Epithelial cell of prostate (primary cell): ENCODE measurements at regions not wholly inside any gene's neighbourhood (a gene's known extent, or its start where the extent isn't known, plus 50 kb on each side); places are given as distances from the start of the nearest gene placed in this dataset.
"Not testable (repeated sequence)": the region's sequence is repeated elsewhere in the genome, so short reads cannot be mapped to it uniquely, and the experiment has no call there.

ENCODE experiments used
- DNase-seq: peaks from one replicate; pipeline ENCODE4 v3.0.0-alpha.2; 2011; ENCODE audit warnings: low read depth, low spot score
- H3K27ac ChIP-seq: fragments of 450-650 bp; 2 replicates; pipeline ENCODE4 v1.5.1; 2017; ENCODE audit warnings: mild to moderate bottlenecking

DNA sequence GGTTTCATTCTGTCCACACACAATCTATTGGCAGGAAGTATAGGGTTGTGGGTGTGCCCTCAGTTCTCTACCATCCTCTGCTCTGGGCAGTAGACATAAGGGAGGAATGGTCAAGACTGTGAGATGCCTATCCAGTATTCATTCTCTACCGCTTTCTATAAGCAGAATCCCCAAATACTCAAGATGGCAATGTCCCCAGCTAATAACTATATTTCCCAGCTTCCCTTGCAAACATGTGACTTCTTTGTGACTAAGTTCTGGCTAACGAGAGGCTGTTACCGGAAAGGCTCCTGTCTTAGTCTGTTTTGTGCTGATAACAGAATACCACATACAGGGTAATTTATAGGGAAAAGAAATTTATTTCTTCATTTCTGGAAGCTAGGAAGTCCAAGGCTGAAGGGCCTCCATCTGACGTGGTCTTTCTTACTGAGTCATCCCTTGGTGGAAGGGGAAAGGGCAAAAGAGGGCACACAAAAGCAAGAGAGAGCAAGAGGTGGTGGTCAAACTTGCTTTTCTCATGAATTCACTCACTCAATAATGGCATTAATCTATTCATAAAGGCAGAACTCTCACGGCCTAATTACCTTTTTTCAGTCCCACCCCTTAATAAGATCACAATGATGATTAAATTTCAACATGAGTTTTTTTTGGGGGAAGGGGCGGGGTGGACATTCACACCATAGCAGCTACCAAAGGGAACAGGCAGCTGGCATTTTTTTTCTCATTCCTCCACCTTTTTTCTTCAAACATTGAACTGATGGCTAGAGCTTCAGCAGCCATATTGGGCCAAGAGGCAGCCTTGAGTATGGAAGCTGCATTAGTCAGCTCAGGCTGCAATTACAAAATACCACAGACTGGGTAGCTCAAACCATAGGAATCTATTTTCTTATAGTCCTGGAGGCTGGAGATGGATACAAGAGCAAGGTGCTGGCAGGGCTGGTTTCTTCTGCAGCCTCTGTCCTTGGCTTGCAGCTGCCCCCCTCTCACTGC is 109.7 kb upstream of the OR9Q1 start:
- no peak overlapping the region for H3K27ac ChIP-seq
- DNase-seq: no peak

DNA sequence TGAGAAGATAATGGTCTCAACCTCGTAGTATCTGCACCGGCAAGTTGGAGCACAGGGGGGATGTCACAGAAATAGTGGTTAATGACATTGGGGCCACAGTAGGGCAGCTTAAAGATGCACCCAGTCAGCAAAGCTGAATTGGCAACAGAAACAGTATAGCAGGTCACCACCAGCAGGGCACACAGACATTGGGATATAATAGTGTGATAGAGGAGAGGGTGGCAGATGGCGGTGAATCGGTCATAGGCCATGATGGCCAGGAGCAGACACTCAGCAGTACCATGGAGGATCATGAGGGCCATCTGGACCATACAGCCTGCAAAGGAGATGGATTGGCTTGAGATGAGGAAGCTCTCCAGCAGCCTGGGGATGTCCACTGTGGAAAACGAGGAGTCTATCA is 106.0 kb upstream of the OR9Q1 start:
- H3K27ac ChIP-seq: no peak overlapping the region
- no peak for DNase-seq

DNA sequence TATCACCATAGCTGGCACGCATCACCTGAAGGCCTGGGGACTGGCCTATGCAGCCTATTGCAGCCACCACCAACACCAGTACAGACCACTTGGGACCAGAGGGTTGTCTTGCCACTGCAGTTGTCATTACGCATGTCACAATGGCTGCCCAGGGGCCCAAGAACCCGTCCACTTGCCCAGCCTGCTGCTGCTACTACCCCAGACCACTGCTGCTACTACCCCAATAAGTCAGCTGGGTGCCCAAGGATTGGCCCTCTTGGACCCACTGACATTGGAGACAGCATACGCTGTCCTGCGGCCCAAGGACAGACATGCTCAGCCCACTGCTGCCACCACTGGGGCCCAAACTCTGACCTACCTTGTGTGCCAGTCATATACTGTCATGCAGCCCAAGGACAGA is 102.7 kb upstream of the OR9Q1 start:
- H3K27ac ChIP-seq: no peak overlapping the region
- DNase-seq: no peak

DNA sequence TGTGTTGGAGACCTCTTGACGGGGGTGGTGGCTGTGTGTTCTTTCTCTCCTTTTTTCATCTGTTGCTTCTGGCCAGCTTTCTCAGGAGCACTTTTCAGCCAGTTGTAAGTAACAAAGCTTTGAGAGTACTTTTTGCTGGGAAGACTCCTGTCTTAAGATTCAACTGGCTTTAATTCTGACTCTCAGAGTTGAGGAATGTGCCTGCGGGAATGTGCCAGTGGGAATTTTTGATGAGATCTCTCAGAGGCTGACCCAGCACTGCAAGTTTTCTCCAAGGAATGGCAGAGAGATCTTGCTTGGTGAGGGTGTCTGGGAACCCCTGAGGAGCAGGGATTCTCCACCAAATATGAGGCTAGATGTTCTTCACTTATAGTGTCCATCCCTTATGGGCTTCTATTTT is 91.6 kb upstream of the OR9Q1 start:
- DNase-seq: no peak
- no peak overlapping the region for H3K27ac ChIP-seq

DNA sequence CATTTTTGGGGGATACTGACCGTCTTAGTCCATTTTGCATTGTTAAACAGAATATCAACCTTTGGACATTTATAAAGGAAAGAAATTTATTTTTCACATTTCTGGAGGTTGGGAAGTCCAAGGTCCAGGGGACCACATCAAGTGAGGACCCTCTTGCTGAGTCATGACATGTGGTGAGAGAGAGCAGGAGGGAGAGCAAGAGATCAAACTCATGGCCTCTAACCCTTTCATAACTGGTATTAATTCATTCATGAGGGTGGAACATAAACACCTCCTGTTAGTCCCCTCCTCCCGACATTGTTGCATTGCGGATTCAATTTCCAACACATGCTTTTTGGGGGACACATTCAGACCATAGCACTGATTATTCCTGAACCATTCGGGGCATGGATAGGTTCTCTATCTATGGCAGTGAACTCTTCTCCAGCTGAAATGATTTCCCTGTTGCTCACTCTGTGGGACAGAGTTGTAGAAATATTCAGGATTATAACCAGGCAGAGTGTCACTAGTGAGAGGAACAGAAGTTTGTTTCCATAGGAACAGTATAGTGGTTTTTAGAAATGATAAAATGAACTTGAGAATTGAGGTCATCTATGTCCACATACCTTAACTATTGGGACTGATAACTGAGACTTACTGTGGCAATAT is 88.2 kb upstream of the OR9Q1 start:
- no peak for DNase-seq
- no peak overlapping the region for H3K27ac ChIP-seq

DNA sequence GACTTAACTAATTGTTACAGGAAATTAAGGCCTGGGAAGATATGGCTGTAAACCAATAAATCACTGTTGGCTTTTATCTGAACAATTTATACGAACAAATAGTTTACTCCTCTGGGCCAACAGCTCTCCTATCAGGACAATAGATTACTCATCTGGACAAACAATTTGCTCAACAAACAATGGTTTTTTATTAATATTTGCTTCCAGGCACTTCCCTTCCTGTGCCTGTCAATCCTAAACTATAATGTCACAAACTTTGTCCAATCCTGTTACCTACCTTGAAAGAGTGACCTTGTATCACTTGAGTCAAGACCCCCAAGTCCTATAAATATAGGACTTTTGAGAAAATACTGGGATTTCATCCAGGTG is 87.6 kb upstream of the OR9Q1 start:
- no peak for DNase-seq
- H3K27ac ChIP-seq: no peak overlapping the region

DNA sequence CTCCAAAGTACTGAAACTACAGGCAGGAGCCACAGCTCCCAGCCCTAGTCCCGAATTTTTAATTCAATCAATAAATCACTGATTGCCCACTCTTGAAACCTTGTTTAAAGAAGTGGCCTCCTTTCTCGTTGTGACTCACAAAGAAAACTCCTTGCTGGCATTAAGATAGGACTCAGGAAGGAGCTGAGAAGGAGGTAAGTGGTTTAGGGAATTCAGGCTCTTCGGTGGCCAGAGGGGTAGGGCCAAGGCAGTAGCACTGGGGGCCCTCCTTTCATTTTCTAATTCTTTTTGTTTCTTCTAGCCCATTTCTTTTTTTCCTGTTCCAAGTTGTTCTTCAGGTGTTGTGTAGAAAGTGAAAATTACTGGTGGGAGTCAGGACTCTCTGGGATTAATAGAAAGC is 86.2 kb upstream of the OR9Q1 start:
- no peak for DNase-seq
- H3K27ac ChIP-seq: no peak overlapping the region

DNA sequence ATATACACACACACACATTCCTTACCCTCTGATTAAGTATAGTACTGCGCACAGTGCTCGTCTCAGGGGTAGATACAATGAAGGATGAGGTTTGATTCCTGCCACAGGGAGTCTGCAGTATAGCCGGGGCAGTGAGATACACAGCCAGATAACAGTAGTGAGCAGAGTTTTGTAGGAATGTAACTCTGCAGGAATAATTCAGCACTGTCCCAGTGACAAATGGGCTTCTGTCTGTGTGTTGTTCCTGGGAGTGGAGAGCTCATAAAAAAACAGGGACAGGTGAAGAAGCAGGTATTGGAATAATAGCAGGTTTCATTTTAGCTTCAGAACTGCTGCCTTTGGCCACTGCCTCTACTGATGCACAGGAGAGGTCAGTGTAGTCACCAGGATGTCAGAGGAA is 85.3 kb upstream of the OR9Q1 start:
- no peak overlapping the region for H3K27ac ChIP-seq
- DNase-seq: no peak

DNA sequence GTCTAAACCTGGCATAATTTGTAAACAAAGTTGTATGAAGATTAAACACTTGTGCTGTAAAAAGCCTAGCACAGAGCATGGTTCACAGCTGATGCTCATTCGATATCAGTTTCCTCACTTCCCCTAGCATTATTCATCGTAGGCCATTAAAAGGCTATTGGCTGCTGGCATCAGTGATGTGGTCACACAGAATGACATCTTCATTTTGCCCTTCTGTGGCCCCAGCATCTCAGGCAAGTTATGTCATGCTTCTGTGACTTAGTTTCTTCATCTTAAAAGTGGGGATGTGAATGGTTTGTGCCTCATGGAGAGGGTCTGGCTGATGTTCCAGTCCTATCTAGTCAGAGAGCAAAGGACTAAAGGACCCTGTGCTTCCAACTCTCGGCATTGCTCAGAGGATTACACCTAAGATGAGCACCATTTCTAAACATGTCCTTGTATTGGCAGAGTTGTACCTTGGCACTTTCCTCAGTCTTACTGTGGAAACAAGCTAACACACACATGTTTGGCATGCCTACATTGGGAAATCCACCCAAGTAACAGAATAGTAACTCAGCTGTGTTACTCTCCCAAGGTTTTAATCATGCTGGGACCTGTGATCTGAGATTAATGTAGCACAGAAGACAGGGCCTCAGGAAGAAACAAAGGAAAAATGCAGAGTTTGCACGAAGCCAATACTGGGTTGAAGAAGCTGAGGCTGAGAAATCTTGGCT is 83.5 kb upstream of the OR9Q1 start:
- H3K27ac ChIP-seq: peak overlapping the region; percentile 61

DNA sequence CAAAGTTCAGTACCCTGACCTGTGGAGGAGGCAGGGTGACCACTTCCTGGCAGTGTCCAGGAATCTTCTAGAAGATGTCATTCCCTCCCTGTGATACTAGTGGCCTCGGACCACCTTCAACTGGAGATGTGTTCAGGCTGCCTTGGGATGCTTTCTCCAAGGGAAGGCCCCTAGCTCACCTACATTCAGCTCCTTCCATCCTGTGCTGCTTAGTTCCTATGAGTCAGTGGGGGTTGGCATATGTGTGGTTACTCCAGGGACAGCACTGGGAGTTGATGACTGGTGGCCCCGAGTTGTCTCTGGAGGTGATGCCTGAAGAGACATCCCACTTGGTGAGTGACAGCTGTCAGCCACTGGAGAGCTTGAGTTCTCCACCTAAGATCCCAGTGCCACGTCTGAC is 81.8 kb upstream of the OR9Q1 start:
- DNase-seq: no peak
- no peak overlapping the region for H3K27ac ChIP-seq

More for the DNA sequence above, 83.5 kb upstream of the OR9Q1 start:
- DNase-seq: peak; percentile 33

DNA sequence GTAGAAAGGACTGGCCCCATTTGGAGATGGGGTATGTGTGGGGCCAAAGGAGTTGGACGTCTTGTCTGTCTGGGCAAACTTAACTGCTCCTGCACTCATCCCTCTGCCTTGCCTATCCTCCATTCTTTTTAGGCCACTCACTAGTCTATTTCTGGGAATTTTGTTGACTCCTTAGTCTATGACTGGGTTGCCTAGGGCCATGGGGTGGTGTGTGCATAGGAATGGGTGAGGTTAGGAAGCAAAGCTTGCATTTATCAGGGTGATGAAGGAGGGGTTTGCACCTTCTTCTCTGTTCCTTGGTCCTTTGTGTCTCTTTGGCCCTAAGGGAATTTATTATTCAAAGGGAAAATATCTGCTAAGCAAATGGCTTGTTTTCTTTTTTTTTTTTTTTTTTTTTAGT is 80.9 kb upstream of the OR9Q1 start:
- no peak for DNase-seq
- peak overlapping the region; percentile 56 for H3K27ac ChIP-seq

DNA sequence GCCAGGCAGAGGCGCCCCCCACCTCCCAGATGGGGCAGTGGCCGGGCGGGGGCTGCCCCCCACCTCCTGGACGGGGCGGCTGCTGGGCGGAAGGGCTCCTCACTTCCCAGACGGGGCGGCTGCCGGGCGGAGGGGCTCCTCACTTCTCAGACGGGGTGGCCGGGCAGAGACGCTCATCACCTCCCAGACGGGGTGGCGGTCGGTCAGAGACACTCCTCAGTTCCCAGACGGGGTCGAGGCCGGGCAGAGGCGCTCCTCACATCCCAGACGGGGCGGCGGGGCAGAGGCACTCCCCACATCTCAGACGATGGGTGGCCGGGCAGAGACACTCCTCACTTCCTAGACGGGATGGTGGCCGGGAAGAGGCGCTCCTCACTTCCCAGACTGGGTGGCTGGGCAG is 79.9 kb upstream of the OR9Q1 start:
- H3K27ac ChIP-seq, DNase-seq: not testable (repeated sequence)

DNA sequence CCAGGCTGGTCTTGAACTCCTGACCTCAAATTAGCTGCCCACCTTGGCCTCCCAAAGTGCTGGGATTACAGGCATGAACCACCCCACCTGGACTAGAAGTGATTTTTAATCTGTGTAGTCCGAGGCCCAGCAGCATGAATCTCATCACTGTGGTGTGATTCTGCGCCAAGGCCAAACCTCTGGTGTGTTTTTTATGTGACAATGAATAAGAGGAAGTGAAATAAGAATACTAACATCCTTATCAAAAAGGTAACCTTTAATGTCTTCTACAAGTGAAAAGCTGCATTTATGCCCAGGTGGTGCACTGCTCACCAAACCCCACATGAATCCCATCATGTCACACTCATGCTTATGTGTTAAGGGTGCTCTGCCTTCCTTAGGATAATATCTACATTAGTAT is 77.1 kb upstream of the OR9Q1 start:
- DNase-seq: no peak
- H3K27ac ChIP-seq: no peak overlapping the region

DNA sequence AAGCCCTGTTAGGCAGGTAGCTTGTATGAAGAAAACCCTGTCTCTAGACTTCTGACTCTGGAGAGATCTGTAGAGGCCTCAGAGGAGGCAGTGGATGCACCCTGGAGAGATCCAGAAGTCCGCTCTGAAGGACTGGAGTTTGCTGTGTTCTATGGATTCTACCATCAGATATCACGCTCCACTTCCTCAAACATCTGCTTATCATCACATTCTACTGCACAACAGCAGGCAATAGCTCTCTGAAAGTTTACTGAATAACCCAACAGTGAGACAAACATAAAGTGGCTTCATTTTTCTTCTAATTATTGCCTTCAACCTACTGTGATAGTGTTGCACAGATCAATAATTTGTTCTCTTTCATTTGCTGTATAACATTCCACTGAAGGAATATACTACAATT is 59.0 kb upstream of the OR9Q1 start:
- H3K27ac ChIP-seq: no peak overlapping the region
- DNase-seq: no peak

DNA sequence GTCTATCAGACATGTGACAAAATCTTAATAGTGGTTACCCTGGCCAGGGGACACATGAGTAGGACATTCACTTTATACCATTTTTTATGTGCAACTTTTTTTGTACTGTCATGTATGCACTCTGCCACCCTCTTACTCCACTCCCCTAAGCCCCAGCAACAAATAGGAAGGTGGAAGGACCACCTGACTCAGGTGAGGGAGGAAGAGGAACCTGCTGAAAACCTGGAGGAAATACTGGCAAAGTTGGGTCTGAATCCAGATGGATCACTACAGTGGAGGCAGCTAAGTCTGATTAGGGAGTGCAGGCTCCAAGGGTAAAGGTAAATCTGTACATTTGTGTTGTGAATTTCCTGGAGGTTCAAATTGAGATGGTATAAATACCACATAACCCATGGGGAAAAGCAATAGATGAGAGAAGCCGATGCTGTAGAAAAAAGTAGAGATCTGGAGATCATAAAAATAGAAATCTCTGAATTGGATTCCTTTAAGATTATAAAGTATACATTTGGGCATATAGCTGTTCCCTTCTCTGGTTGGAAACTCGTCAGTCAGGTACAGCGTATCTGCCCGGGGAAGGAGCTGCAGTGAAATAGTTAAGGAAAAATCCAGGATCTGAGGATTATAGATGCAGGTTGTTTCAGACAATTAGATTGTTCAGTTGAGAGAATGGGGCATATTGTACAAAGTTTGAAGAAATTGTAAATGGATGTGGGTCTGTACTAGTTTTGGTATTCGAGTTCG is 52.2 kb upstream of the OR9Q1 start:
- DNase-seq: no peak
- no peak overlapping the region for H3K27ac ChIP-seq

DNA sequence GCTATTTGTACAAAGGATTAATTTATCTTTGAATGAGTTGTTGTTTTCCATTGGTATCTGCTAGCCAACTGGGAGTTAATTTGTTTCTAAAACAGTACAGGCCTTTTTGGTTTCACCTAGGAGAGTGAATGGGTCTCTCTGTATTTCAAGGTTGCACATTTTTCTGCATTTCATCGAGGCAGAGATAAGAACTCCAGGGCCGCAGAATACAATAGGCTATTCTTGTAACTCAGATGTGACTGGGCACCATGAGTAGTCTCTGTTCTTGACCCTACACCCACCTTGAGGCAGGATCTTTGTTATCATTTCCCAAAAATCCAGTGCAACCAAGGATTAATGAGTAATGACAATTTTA is 51.7 kb upstream of the OR9Q1 start:
- no peak for DNase-seq
- no peak overlapping the region for H3K27ac ChIP-seq
